ENCODE measurements at regions not wholly inside any gene's neighbourhood (a gene's known extent, or its start where the extent isn't known, plus 50 kb on each side); places are given as distances from the start of the nearest gene placed in this dataset.

- intact Hi-C loops (cut with micrococcal nuclease; ENCODE audit: unreplicated experiment), result no loop called here
- Histone ChIP-seq H3K4me1 (ENCODE audit: insufficient read depth, low read length, poor library complexity, severe bottlenecking) (no peaks in the 10 kb centered on the region), H3K9me3 (ENCODE audit: low read depth, low read length, poor library complexity, severe bottlenecking) (no peaks in the 10 kb centered on the region), H3K27me3 (replicated peaks; ENCODE audit: insufficient read depth, low read depth, low read length, poor library complexity) (no peaks in the 10 kb centered on the region), H3K27ac (ENCODE audit: low read depth, low read length, poor library complexity, severe bottlenecking) (no peak overlapping the region), H3K36me3 (ENCODE audit: insufficient read depth, low read length, poor library complexity, severe bottlenecking) (no peaks in the 10 kb centered on the region), H3K4me3 (ENCODE audit: low read depth, low read length, poor library complexity, severe bottlenecking) (no peak overlapping the region)
- no TSS peak for BruUV-seq (replicated peaks)
- ChIA-PET CTCF (no interaction called here), POLR2A (ENCODE audit: low non-redundant PET) (no interaction called here)
- DNase-seq (ENCODE audit: low spot score), result no peak
- TF ChIP-seq EZH2 (IDR thresholded peaks at IDR 0.05; ENCODE audit: borderline replicate concordance, low read depth, low read length, poor library complexity, severe bottlenecking), result no peak
- TF ChIP-seq CTCF (conservative IDR thresholded peaks at IDR 0.05; ENCODE audit: low read depth, low read length), result no peak
Measured at GRCh38 chr12:74917743-74918142, 291.9 kb downstream of the KCNC2 start.

GRCh38 chr12:74918291-74918690 lies 291.3 kb downstream of the KCNC2 start:
- ChIA-PET CTCF (no interaction called here), POLR2A (ENCODE audit: low non-redundant PET) (no interaction called here)
- no peaks in the 10 kb centered on the region for H3K36me3 ChIP-seq (ENCODE audit: insufficient read depth, low read length, poor library complexity, severe bottlenecking)
- H3K27ac ChIP-seq (ENCODE audit: low read depth, low read length, poor library complexity, severe bottlenecking), result no peak overlapping the region
- H3K9me3 ChIP-seq (ENCODE audit: low read depth, low read length, poor library complexity, severe bottlenecking), result no peaks in the 10 kb centered on the region
- DNase-seq (ENCODE audit: low spot score), result no peak
- no TSS peak for BruUV-seq (replicated peaks)
- no peak for TF ChIP-seq EZH2 (IDR thresholded peaks at IDR 0.05; ENCODE audit: borderline replicate concordance, low read depth, low read length, poor library complexity, severe bottlenecking)
- no peak for TF ChIP-seq CTCF (conservative IDR thresholded peaks at IDR 0.05; ENCODE audit: low read depth, low read length)
- H3K4me3 ChIP-seq (ENCODE audit: low read depth, low read length, poor library complexity, severe bottlenecking), result no peak overlapping the region
- intact Hi-C loops (cut with micrococcal nuclease; ENCODE audit: unreplicated experiment), result no loop called here
- no peaks in the 10 kb centered on the region for H3K27me3 ChIP-seq (replicated peaks; ENCODE audit: insufficient read depth, low read depth, low read length, poor library complexity)
- no peaks in the 10 kb centered on the region for H3K4me1 ChIP-seq (ENCODE audit: insufficient read depth, low read length, poor library complexity, severe bottlenecking)

- intact Hi-C loops (cut with micrococcal nuclease; ENCODE audit: unreplicated experiment), result no loop called here
- no peaks in the 10 kb centered on the region for H3K36me3 ChIP-seq (ENCODE audit: insufficient read depth, low read length, poor library complexity, severe bottlenecking)
- H3K27ac ChIP-seq (ENCODE audit: low read depth, low read length, poor library complexity, severe bottlenecking), result no peak overlapping the region
- no TSS peak for BruUV-seq (replicated peaks)
- TF ChIP-seq CTCF (conservative IDR thresholded peaks at IDR 0.05; ENCODE audit: low read depth, low read length) (no peak), EZH2 (IDR thresholded peaks at IDR 0.05; ENCODE audit: borderline replicate concordance, low read depth, low read length, poor library complexity, severe bottlenecking) (no peak)
- H3K27me3 ChIP-seq (replicated peaks; ENCODE audit: insufficient read depth, low read depth, low read length, poor library complexity), result no peaks in the 10 kb centered on the region
- H3K4me1 ChIP-seq (ENCODE audit: insufficient read depth, low read length, poor library complexity, severe bottlenecking), result no peaks in the 10 kb centered on the region
- no peak overlapping the region for H3K4me3 ChIP-seq (ENCODE audit: low read depth, low read length, poor library complexity, severe bottlenecking)
- DNase-seq (ENCODE audit: low spot score), result no peak
- CTCF ChIA-PET, result no interaction called here
- POLR2A ChIA-PET (ENCODE audit: low non-redundant PET), result no interaction called here
- H3K9me3 ChIP-seq (ENCODE audit: low read depth, low read length, poor library complexity, severe bottlenecking), result no peaks in the 10 kb centered on the region
Measured at GRCh38 chr12:74922117-74922516, 287.5 kb downstream of the KCNC2 start.

Data from A673 (cell line).